GM18502 (cell line): ENCODE measurements at regions not wholly inside any gene's neighbourhood (a gene's known extent, or its start where the extent isn't known, plus 50 kb on each side); places are given as distances from the start of the nearest gene placed in this dataset.
A peak's percentile ranks its signal among the peaks of the same experiment; 100 is the strongest.
"Not testable (repeated sequence)": the region's sequence is repeated elsewhere in the genome, so short reads cannot be mapped to it uniquely, and the experiment has no call there.

Source experiments
- ATAC-seq: cut with Tn5 transposase; IDR thresholded peaks from one replicate; pipeline ENCODE4 v1.9.1; 2021; ENCODE audit warnings: mild to moderate bottlenecking; ENCODE audit not compliant: unreplicated experiment, poor library complexity

- ATAC-seq, result no peak
Measured at GRCh38 chr5:164505791-164506190, 1000.4 kb downstream of the MAT2B start.

- ATAC-seq, result no peak
Measured at GRCh38 chr5:164518067-164518740, 1012.8 kb downstream of the MAT2B start.

DNA sequence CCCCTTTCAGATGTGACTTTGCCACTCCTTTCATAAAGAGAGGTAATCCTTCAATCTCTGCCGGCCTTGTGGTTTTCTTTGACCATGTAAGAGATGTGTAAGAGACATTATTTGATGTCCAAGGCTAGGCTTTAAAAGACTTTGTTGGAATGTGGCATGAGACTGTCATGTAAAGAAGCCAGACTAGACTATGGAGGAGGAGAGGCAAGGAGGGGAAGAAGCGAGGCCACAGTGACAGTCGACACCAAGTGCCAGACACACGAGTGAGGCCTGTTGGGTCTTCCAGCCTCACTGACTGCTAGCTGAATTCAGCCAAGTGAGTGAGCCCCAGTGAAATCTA lies 1013.3 kb downstream of the MAT2B start:
- no peak for ATAC-seq

- ATAC-seq, result no peak
Measured at GRCh38 chr5:164532235-164532900, 1026.9 kb downstream of the MAT2B start.

- ATAC-seq, result not testable (repeated sequence)
Measured at GRCh38 chr5:164533426-164533825, 1028.0 kb downstream of the MAT2B start.

GRCh38 chr5:164540174-164540573 lies 1034.8 kb downstream of the MAT2B start:
- no peak for ATAC-seq

DNA sequence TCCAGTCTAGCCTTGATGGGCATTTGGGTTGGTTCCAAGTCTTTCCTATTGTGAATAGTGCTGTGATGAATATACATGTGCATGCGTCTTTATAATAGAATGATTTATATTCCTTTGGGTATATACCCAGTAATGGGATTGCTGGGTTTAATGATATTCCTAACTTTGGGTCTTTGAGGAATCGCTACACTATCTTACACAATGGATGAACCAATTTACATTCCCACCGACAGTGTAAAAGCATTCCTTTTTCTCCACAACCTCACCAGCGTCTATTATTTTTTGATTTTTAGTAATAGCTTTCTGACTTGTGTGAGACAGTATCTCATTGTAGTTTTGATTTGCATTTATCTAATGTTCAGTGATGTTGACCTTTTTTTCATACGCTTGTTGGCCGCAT lies 1040.1 kb downstream of the MAT2B start:
- no peak for ATAC-seq

- no peak for ATAC-seq
Measured at GRCh38 chr5:164553851-164554250, 1048.4 kb downstream of the MAT2B start.

DNA sequence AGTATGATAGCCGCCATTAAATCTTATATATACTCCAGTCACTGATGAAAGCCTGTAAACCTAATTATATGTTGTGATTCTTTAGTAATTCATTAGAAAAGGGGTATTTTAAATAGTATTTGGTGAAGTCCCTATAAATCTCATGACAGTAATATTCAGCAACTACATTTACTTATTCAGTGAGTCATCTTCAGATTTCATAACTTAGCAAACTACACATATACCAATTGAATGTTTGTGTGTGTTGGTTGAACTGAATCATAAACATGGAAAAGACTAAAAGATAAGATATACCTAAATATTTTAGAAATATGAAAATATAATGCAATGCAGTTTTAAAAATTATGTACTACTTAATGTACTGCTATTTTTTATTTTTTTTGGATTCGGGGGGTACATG lies 1050.4 kb downstream of the MAT2B start:
- no peak for ATAC-seq

- no peak for ATAC-seq
Measured at GRCh38 chr5:164560216-164560615, 1054.8 kb downstream of the MAT2B start.

- ATAC-seq, result no peak
Measured at GRCh38 chr5:164561933-164562872, 1056.8 kb downstream of the MAT2B start.

GRCh38 chr5:164563370-164563769 lies 1058.0 kb downstream of the MAT2B start:
- no peak for ATAC-seq

DNA sequence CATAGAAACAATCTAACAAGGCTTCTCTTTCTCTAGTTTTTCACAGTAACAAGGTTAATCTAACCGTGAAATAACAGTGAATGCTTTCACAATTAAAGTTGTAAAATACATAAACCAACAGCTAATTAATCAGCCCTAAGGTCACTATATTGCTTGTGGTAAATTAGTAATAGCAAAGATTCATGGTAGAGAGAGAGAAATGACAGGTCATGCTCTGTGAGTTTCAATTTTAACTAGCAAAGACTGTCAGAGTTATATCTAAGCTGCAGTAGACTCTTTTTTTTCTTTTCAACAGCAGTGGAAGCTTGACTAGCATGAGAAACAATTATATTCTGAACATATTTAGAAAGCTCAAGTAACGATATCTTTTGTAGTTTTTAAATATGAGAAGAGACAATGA lies 1068.0 kb downstream of the MAT2B start:
- ATAC-seq, result no peak

DNA sequence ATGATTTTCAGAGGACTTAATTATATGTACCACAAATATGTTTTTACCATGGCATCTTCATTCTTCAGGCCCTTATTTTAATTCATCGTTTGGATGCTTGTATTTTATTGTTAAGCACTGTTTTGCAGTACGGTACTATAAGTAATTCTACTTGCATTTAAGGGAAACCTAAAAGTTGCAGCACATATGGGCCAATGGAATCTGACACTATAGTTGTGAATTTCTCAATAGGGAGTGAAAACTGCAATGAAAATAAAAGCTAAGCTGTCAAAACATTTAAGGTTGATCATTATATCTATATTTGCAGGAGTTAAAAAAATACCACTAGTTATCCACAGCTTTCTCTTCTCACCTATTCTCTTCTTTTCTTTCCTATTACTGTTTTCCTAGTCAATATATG lies 1071.8 kb downstream of the MAT2B start:
- ATAC-seq, result no peak

GRCh38 chr5:164577742-164578141 lies 1072.3 kb downstream of the MAT2B start:
- ATAC-seq, result no peak

DNA sequence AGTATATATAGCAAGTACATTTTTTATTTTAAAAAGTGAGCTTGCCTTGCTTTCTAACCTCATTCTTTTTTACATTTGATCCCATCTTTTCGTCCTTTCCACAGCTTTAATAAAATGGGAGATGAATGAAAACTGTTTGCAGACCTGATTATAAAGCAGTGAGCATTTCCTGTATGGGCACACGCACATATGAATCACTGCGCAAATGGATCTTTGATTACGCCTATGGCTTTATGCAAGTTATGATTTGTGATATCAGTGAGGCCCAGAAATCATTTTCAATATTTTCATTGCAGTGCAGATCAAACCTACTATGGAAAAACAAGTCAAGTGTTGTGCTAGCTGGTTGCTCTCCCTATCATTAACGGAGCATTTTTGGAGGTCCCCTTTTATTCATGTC lies 1073.0 kb downstream of the MAT2B start:
- ATAC-seq, result no peak

GRCh38 chr5:164578911-164579310 lies 1073.5 kb downstream of the MAT2B start:
- ATAC-seq, result no peak

DNA sequence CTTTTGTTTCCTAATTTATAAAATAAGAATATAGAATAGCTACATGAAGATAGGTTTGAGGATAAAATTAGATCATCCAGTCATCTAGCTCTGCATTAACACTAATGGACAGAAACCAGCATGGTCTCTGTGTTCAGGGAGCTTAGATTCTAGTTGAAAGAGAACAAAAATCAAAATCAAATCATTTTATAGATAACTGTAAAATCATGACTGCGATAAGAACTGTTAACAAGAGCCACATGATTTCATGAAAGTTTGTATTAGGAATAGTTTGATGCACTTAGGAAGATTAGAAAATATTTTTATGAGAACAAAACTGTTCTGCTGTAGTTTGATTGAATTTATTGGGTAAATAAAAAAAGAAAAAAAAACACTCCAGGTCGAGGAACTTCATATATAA lies 1074.7 kb downstream of the MAT2B start:
- no peak for ATAC-seq

- no peak for ATAC-seq
Measured at GRCh38 chr5:164581889-164582288, 1076.5 kb downstream of the MAT2B start.

- ATAC-seq, result no peak
Measured at GRCh38 chr5:164593982-164594381, 1088.6 kb downstream of the MAT2B start.

GRCh38 chr5:164597293-164597900 lies 1092.0 kb downstream of the MAT2B start:
- peak; percentile 87 for ATAC-seq
